ENCODE measurements at regions not wholly inside any gene's neighbourhood (a gene's known extent, or its start where the extent isn't known, plus 50 kb on each side); places are given as distances from the start of the nearest gene placed in this dataset.

GRCh38 chr10:27349987-27350386, 109.4 kb upstream of the ACBD5 start:
- TF ChIP-seq POLR2AphosphoS5 (IDR thresholded peaks at IDR 0.05; ENCODE audit: insufficient read depth, low read depth, low read length) (no peak), CTCF (IDR thresholded peaks at IDR 0.05; ENCODE audit: extremely low read depth in 1 of 2, insufficient read depth in 1 of 2, low read depth in 1 of 2, low read length in 2 of 2) (no peak), FOS (IDR thresholded peaks at IDR 0.05; ENCODE audit: borderline replicate concordance, insufficient read depth, low read length) (no peak), POLR2A (IDR thresholded peaks at IDR 0.05; ENCODE audit: low read depth, low read length) (no peak), GATA2 (IDR thresholded peaks at IDR 0.05; ENCODE audit: insufficient read depth, insufficient read length, low read depth, low read length) (no peak), EZH2 (IDR thresholded peaks at IDR 0.05; ENCODE audit: borderline replicate concordance, low read depth, low read length, severe bottlenecking) (no peak), MAX (IDR thresholded peaks at IDR 0.05; ENCODE audit: insufficient read depth, insufficient read length) (no peak)
